ENCODE measurements at regions not wholly inside any gene's neighbourhood (a gene's known extent, or its start where the extent isn't known, plus 50 kb on each side); places are given as distances from the start of the nearest gene placed in this dataset.
A peak's percentile ranks its signal among the peaks of the same experiment; 100 is the strongest.
"Not testable (repeated sequence)": the region's sequence is repeated elsewhere in the genome, so short reads cannot be mapped to it uniquely, and the experiment has no call there.

DNA sequence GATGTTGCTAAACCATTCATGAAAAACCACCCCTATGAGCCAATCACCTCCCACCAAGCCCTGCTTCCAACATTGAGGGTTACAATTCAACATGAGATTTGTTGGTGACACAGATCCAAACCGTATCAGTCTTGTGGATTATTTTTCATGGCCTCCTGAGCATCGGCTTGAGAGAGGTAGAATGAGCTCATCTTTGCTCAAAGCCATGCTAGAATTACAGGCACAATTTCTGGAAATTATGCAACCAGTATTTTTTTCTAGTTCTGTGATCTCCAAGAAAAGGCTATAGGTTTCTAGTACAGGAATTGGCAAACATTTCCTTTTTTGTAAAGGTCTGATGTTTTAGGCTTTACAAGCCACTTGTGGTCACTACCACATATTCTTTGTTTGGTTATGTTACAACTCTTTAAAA is 219.4 kb downstream of the DUSP10 start:
- DNase-seq = no peak
- Histone ChIP-seq H3K4me3 (ENCODE audit: low read length) (no peak overlapping the region), H3K27ac (ENCODE audit: low read length) (no peak overlapping the region), H3K36me3 (ENCODE audit: control insufficient read depth, insufficient read depth, low read length) (no peaks in the 10 kb centered on the region), H3K27me3 (ENCODE audit: control insufficient read depth, insufficient read depth, low read length) (no peaks in the 10 kb centered on the region), H3K4me1 (ENCODE audit: control insufficient read depth, insufficient read depth, low read length) (no peaks in the 10 kb centered on the region), H3K9me3 (replicated peaks; ENCODE audit: control insufficient read depth, low read depth, low read length) (no peaks in the 10 kb centered on the region)
- WGBS (ENCODE audit: insufficient coverage) = no CpG with 5 or more reads among the region's 2 CpGs

DNA sequence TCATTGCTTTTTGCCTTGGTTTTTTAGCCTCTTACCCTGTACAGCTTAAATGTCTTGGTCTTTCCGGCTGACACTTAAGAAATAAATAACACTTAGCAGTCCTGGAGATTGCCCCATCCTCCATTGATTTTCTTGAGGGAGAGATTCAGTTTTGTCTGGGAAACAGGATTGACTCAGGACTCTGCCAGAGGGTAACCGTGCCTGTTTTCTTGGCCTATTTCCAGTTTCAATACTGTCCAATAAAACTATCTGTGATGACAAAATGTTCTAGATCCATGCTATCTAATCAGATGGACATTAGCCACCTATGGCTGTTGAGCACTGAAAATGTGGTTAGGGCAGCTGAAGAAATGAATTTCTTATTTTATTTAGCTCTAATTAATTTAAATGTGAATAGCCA is 216.1 kb downstream of the DUSP10 start:
- no peaks in the 10 kb centered on the region for H3K9me3 ChIP-seq (replicated peaks; ENCODE audit: control insufficient read depth, low read depth, low read length)
- H3K27ac ChIP-seq (ENCODE audit: low read length) = no peak overlapping the region
- no peaks in the 10 kb centered on the region for H3K36me3 ChIP-seq (ENCODE audit: control insufficient read depth, insufficient read depth, low read length)
- no peaks in the 10 kb centered on the region for H3K4me1 ChIP-seq (ENCODE audit: control insufficient read depth, insufficient read depth, low read length)
- WGBS (ENCODE audit: insufficient coverage) = no CpG with 5 or more reads among the region's 2 CpGs
- no peak overlapping the region for H3K4me3 ChIP-seq (ENCODE audit: low read length)
- H3K27me3 ChIP-seq (ENCODE audit: control insufficient read depth, insufficient read depth, low read length) = no peaks in the 10 kb centered on the region
- no peak for DNase-seq

DNA sequence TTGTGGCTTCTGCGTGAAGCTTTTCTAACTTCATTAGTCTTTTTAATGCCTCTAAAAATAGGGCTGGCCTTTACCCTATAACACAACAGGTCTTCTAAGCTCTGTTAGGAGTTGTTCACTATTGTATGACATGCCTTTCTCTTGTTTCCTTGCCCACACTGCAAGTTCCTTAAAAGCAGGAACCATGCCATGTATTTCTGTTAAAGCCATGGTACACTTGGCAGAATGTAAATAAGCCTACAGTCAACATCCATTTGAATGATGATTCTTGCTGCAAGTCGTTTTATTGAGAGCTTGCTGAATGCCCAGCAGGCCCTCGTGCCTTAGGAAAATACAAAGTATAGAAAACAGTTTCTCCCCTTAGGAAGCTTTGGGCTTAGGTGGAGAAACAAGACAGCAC is 214.6 kb downstream of the DUSP10 start:
- Histone ChIP-seq H3K4me3 (ENCODE audit: low read length) (no peak overlapping the region), H3K9me3 (replicated peaks; ENCODE audit: control insufficient read depth, low read depth, low read length) (no peaks in the 10 kb centered on the region), H3K4me1 (ENCODE audit: control insufficient read depth, insufficient read depth, low read length) (no peaks in the 10 kb centered on the region), H3K36me3 (ENCODE audit: control insufficient read depth, insufficient read depth, low read length) (no peaks in the 10 kb centered on the region), H3K27me3 (ENCODE audit: control insufficient read depth, insufficient read depth, low read length) (no peaks in the 10 kb centered on the region), H3K27ac (ENCODE audit: low read length) (no peak overlapping the region)
- WGBS (ENCODE audit: insufficient coverage) = no CpG with 5 or more reads among the region's 3 CpGs
- DNase-seq = no peak

DNA sequence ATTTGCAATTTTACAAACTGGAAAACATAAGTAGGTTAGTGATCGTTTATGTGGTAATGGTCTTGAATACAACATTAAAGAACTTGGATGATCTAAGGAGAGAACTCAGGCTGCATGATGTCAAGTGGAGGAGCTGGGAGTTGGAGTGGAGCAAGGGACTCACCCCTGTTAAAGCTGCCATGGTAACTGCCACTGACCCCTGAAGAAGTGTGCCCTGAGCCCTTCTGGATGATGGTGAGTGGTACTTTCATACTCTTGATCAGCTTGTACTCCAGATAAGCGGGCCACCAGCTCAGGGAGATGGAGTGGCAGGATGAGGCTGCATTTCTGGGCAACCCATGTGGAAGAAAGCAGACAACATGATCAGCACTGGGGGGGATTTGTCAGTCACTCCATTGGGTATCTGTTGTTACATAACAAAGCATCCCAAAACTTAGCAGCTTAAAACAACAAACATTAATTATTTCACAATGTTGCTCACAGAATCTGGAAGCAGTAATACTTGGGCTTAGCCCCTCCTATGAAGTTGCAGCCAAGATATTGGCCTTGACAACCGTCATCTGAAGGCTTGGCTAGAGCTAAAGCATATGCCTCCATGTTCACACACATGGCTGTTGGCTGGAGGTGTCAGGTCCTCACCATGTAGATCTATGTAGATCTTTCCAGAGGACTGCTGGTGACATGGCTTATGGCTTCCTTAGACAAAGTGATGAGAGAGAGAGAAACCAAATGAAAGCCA is 213.8 kb downstream of the DUSP10 start:
- no peaks in the 10 kb centered on the region for H3K27me3 ChIP-seq (ENCODE audit: control insufficient read depth, insufficient read depth, low read length)
- WGBS (ENCODE audit: insufficient coverage) = 79% methylated on average over 2 of the region's 3 CpGs
- no peaks in the 10 kb centered on the region for H3K36me3 ChIP-seq (ENCODE audit: control insufficient read depth, insufficient read depth, low read length)
- no peak for DNase-seq
- no peak overlapping the region for H3K4me3 ChIP-seq (ENCODE audit: low read length)
- H3K27ac ChIP-seq (ENCODE audit: low read length) = no peak overlapping the region
- H3K9me3 ChIP-seq (replicated peaks; ENCODE audit: control insufficient read depth, low read depth, low read length) = no peaks in the 10 kb centered on the region
- no peaks in the 10 kb centered on the region for H3K4me1 ChIP-seq (ENCODE audit: control insufficient read depth, insufficient read depth, low read length)

DNA sequence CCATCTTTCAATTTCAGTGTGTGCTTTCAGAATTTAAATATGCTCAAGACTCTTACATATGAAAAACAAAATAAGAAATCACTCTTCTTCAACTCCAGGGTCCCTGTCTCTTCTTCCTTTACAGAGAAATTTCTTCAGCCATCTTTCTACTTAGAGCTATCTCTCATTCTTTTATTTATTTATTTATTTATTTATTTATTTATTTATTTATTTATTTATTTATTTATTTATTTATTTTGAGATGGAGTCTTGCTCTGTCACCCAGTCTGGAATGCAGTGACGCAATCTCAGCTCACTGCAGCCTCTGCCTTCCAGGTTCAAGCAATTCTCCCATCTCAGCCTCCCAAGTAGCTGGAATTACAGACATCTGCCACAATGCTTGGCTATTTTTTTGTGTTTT is 211.7 kb downstream of the DUSP10 start:
- H3K36me3 ChIP-seq (ENCODE audit: control insufficient read depth, insufficient read depth, low read length); H3K27ac ChIP-seq (ENCODE audit: low read length); DNase-seq; H3K9me3 ChIP-seq (replicated peaks; ENCODE audit: control insufficient read depth, low read depth, low read length); H3K27me3 ChIP-seq (ENCODE audit: control insufficient read depth, insufficient read depth, low read length); H3K4me3 ChIP-seq (ENCODE audit: low read length); H3K4me1 ChIP-seq (ENCODE audit: control insufficient read depth, insufficient read depth, low read length): not testable (repeated sequence)
- WGBS (ENCODE audit: insufficient coverage) = no CpG with 5 or more reads among the region's 1 CpG

DNA sequence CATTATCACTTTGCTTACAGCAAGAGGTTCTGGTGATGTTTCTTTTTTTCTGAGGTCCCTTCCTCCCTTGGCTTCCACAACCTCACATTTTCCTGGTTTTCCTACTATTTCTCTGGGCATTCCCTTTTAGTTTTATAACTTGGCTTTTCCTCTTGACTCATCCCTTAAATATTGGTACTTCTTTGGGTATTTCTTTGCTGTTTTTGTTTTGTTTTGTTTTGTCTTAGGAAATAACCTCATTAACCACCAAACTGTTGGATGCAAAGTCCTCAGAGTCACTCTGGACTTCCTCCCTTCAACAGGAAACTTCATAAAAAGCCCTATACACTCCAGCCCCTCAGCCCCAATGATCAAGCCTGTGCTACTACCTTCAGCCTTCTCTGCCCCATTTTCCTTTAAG is 211.1 kb downstream of the DUSP10 start:
- H3K27ac ChIP-seq (ENCODE audit: low read length) = no peak overlapping the region
- H3K27me3 ChIP-seq (ENCODE audit: control insufficient read depth, insufficient read depth, low read length) = no peaks in the 10 kb centered on the region
- no peak for DNase-seq
- no peak overlapping the region for H3K4me3 ChIP-seq (ENCODE audit: low read length)
- H3K9me3 ChIP-seq (replicated peaks; ENCODE audit: control insufficient read depth, low read depth, low read length) = no peaks in the 10 kb centered on the region
- no peaks in the 10 kb centered on the region for H3K36me3 ChIP-seq (ENCODE audit: control insufficient read depth, insufficient read depth, low read length)
- no peaks in the 10 kb centered on the region for H3K4me1 ChIP-seq (ENCODE audit: control insufficient read depth, insufficient read depth, low read length)

DNA sequence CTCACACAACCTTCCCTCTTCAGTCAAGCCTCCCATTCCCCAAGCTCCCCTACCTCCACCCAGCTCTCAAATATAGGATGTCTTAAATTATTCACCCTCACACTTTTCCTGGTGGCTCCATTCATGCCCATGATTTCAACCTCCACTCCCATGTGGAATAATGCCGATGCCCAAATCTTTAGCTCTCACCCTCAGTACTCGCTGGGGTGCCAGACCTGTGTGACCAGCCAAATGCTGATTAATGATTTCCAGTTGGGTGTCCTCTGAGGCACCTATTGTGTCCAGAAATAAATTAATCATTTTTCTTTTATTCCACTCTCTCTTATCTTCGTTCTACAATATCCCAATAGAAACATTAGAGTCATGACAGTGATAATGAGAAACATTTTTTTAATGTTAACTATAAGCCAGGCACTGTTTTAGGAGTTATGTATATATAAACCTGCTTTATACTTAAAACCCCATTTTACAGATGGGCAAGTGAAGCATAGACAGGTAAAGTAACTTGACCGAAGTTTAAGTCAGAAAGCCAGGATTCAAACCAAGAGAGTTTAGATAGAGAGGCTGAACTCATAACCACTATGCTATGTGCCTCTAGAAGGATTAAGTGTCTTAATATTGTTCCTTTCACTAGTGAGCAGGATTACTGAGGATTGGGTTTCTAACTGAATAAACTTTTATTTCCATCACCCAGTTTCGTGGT is 209.7 kb downstream of the DUSP10 start:
- H3K36me3 ChIP-seq (ENCODE audit: control insufficient read depth, insufficient read depth, low read length) = no peaks in the 10 kb centered on the region
- no peak overlapping the region for H3K4me3 ChIP-seq (ENCODE audit: low read length)
- no peak overlapping the region for H3K27ac ChIP-seq (ENCODE audit: low read length)
- no peaks in the 10 kb centered on the region for H3K4me1 ChIP-seq (ENCODE audit: control insufficient read depth, insufficient read depth, low read length)
- H3K9me3 ChIP-seq (replicated peaks; ENCODE audit: control insufficient read depth, low read depth, low read length) = no peaks in the 10 kb centered on the region
- no peak for DNase-seq
- H3K27me3 ChIP-seq (ENCODE audit: control insufficient read depth, insufficient read depth, low read length) = no peaks in the 10 kb centered on the region
- WGBS (ENCODE audit: insufficient coverage) = 100% methylated on average over 2 of the region's 5 CpGs

DNA sequence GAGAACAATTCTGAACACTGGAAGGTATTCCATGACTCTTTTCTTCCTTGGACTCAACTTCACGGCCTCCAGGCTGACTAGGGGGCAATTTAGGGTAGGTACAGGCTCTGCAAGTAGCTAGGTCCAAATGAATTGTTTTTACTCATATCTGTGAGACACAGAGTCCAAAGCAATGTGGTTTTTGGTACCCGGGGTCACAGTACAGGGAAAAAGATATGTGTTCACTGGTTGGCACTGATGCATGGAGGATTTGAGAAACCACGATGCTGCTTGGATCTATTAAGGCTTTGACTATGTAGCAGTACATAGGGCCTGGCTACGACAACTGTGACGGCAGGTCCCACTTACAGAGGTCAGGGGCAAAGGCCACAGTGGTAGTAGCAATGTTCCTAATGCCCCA is 200.6 kb downstream of the DUSP10 start:
- 78% methylated on average over 5 of the region's 5 CpGs for WGBS (ENCODE audit: insufficient coverage)

DNA sequence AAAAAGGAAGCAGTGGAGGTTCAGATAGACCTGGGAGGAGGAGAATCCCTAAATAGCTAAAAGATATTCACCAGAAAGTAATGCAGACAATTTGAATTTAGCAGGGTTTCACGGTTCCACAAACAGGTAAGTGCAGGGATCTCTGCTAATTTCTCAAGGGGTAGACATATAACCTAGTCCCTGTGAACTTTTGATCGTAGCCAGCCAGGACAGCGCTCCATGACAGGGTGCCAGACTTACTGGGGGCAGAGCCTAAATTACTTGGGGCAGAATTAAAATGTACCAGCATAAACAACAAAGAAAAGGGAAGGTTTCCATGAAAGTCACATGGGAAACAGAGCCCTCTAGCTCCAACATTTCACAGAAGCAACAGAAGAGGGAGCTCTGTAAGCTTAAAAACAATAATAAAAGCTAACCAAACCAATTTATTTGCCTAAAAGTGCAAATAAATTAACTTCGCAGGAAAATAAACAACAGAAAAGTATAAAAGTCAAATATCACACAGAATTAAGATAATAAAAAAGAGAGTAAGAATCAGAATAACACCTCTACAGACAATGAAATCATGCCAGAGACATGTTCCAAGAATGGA is 198.3 kb downstream of the DUSP10 start:
- H3K27ac ChIP-seq (ENCODE audit: low read length) = no peak overlapping the region
- DNase-seq = peak; percentile 18
- no peaks in the 10 kb centered on the region for H3K27me3 ChIP-seq (ENCODE audit: control insufficient read depth, insufficient read depth, low read length)
- 56% methylated on average over 3 of the region's 4 CpGs for WGBS (ENCODE audit: insufficient coverage)
- no peak overlapping the region for H3K4me3 ChIP-seq (ENCODE audit: low read length)
- no peaks in the 10 kb centered on the region for H3K4me1 ChIP-seq (ENCODE audit: control insufficient read depth, insufficient read depth, low read length)
- no peaks in the 10 kb centered on the region for H3K9me3 ChIP-seq (replicated peaks; ENCODE audit: control insufficient read depth, low read depth, low read length)
- no peaks in the 10 kb centered on the region for H3K36me3 ChIP-seq (ENCODE audit: control insufficient read depth, insufficient read depth, low read length)

More for the DNA sequence above, 200.6 kb downstream of the DUSP10 start:
- Histone ChIP-seq H3K9me3 (replicated peaks; ENCODE audit: control insufficient read depth, low read depth, low read length) (no peaks in the 10 kb centered on the region), H3K4me1 (ENCODE audit: control insufficient read depth, insufficient read depth, low read length) (no peaks in the 10 kb centered on the region), H3K4me3 (ENCODE audit: low read length) (no peak overlapping the region), H3K27ac (ENCODE audit: low read length) (no peak overlapping the region), H3K27me3 (ENCODE audit: control insufficient read depth, insufficient read depth, low read length) (no peaks in the 10 kb centered on the region), H3K36me3 (ENCODE audit: control insufficient read depth, insufficient read depth, low read length) (no peaks in the 10 kb centered on the region)
- no peak for DNase-seq

DNA sequence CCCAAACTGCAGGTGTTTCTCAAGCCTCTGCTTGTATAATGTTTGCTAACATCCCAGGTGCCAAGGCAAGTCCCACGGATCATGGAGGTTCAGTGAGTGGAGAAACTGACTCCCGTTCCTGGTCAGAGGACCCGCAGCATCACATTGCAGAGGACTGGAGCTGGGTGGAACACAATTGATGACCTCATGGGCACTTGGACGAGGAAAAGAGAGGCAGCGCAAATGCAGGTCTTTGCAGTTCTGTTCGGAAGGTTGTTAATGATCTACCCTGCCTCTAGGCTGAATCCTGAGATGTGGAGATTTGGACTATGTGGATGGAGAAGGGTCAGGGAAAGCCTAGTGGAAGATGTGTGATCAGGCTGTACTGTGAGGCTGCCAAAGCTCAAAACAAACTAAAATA is 192.9 kb downstream of the DUSP10 start:
- H3K27ac ChIP-seq (ENCODE audit: low read length) = no peak overlapping the region
- 88% methylated on average over 6 of the region's 6 CpGs for WGBS (ENCODE audit: insufficient coverage)
- H3K9me3 ChIP-seq (replicated peaks; ENCODE audit: control insufficient read depth, low read depth, low read length) = no peaks in the 10 kb centered on the region
- no peaks in the 10 kb centered on the region for H3K27me3 ChIP-seq (ENCODE audit: control insufficient read depth, insufficient read depth, low read length)
- H3K4me3 ChIP-seq (ENCODE audit: low read length) = no peak overlapping the region
- no peaks in the 10 kb centered on the region for H3K4me1 ChIP-seq (ENCODE audit: control insufficient read depth, insufficient read depth, low read length)
- DNase-seq = no peak
- no peaks in the 10 kb centered on the region for H3K36me3 ChIP-seq (ENCODE audit: control insufficient read depth, insufficient read depth, low read length)
